GM10248 (cell line): ENCODE measurements at regions not wholly inside any gene's neighbourhood (a gene's known extent, or its start where the extent isn't known, plus 50 kb on each side); places are given as distances from the start of the nearest gene placed in this dataset.

Experiments used
- CTCF ChIA-PET: fragments of 300-600 bp; sonication (Branson Sonifier 250); formaldehyde crosslinking; extraction: SDS; loops from one replicate; lab custom pipeline; 2021; ENCODE audit warnings: antibody characterized with exemption; lab: Yijun Ruan, JAX
- POLR2A ChIA-PET: fragments of 350-650 bp; sonication (Branson Sonifier 250); formaldehyde crosslinking; extraction: SDS; loops from one replicate; lab custom pipeline; 2020; ENCODE audit warnings: antibody characterized with exemption; lab: Yijun Ruan, JAX
- DNase-seq: peaks from one replicate; pipeline ENCODE4 v3.0.0; 2012; ENCODE audit errors: extremely low spot score
- CTCF ChIP-seq: IDR thresholded peaks from 2 replicates; pipeline ENCODE4 v1.5.1; 2012; ENCODE audit warnings: mild to moderate bottlenecking, low read depth; ENCODE audit errors: extremely low read depth, missing control alignments, control extremely low read depth

- TF ChIP-seq CTCF: no peak
- POLR2A ChIA-PET: no interaction called here
- DNase-seq: no peak
- CTCF ChIA-PET: interaction anchor here (1.4 to 1.5 kb wide), 2 partner anchors 9 to 15 kb away, joined by 3 to 5 read pairs; no protein-coding TSS in a partner anchor
These were observed 117.9 kb upstream of the TMEM168 start for GRCh38 chr7:112908086-112908485.

- no peak for TF ChIP-seq CTCF
- ChIA-PET POLR2A (no interaction called here), CTCF (interaction anchor here (1.4 to 1.5 kb wide), 2 partner anchors 8 to 15 kb away, joined by 3 to 5 read pairs; no protein-coding TSS in a partner anchor)
- no peak for DNase-seq
These were observed 117.5 kb upstream of the TMEM168 start for GRCh38 chr7:112907658-112908057.

- no peak for TF ChIP-seq CTCF
- ChIA-PET CTCF (no interaction called here), POLR2A (no interaction called here)
- DNase-seq: no peak
These were observed 115.8 kb upstream of the TMEM168 start for GRCh38 chr7:112905950-112906349.

GRCh38 chr7:112905413-112905812 lies 115.2 kb upstream of the TMEM168 start:
- no peak for DNase-seq
- ChIA-PET CTCF (no interaction called here), POLR2A (no interaction called here)
- TF ChIP-seq CTCF: no peak

- POLR2A ChIA-PET: no interaction called here
- CTCF ChIA-PET: interaction anchor here (0.7 to 2.8 kb wide), 11 partner anchors 8 to 418 kb away, joined by 3 to 11 read pairs (median 5); partner anchors contain the start of gene LSMEM1
- peak; percentile 47 for DNase-seq
- peak; percentile 70 for TF ChIP-seq CTCF
These were observed 108.5 kb upstream of the TMEM168 start for GRCh38 chr7:112898432-112899290.

GRCh38 chr7:112897839-112898431 lies 107.7 kb upstream of the TMEM168 start:
- DNase-seq: no peak
- no peak for TF ChIP-seq CTCF
- CTCF ChIA-PET: interaction anchor here (1.9 kb wide), 1 partner anchor 348 kb away, joined by 11 read pairs; no protein-coding TSS in a partner anchor
- POLR2A ChIA-PET: no interaction called here
